ENCODE measurements at regions not wholly inside any gene's neighbourhood (a gene's known extent, or its start where the extent isn't known, plus 50 kb on each side); places are given as distances from the start of the nearest gene placed in this dataset.

DNA sequence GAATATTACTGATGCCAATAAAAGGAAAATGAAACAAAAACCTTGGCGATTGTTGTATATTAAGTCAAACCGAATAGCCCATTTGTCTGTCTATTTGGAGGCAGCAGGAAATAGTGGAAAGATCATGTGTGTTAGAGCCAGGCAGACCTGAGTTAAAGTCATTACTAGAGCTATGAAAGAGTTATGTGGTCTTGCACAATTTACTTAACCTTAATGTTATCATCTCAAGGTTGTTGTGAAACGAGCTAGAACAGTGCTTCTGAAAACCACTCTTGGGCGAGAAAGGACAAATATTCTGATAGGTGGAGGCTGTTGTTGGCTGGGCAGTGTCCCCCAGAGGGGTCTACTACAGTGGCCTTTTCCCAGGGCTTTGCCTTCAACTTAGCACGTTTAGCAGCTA is 60.0 kb upstream of the NUP160 start:
- TF ChIP-seq, protein P1, sequence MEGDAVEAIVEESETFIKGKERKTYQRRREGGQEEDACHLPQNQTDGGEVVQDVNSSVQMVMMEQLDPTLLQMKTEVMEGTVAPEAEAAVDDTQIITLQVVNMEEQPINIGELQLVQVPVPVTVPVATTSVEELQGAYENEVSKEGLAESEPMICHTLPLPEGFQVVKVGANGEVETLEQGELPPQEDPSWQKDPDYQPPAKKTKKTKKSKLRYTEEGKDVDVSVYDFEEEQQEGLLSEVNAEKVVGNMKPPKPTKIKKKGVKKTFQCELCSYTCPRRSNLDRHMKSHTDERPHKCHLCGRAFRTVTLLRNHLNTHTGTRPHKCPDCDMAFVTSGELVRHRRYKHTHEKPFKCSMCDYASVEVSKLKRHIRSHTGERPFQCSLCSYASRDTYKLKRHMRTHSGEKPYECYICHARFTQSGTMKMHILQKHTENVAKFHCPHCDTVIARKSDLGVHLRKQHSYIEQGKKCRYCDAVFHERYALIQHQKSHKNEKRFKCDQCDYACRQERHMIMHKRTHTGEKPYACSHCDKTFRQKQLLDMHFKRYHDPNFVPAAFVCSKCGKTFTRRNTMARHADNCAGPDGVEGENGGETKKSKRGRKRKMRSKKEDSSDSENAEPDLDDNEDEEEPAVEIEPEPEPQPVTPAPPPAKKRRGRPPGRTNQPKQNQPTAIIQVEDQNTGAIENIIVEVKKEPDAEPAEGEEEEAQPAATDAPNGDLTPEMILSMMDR (conservative IDR thresholded peaks at IDR 0.05; ENCODE audit: low read length), result no peak
- no peak overlapping the region for H3K4me3 ChIP-seq (ENCODE audit: low read length)
- peak; percentile 23 for DNase-seq (ENCODE audit: low read depth)

DNA sequence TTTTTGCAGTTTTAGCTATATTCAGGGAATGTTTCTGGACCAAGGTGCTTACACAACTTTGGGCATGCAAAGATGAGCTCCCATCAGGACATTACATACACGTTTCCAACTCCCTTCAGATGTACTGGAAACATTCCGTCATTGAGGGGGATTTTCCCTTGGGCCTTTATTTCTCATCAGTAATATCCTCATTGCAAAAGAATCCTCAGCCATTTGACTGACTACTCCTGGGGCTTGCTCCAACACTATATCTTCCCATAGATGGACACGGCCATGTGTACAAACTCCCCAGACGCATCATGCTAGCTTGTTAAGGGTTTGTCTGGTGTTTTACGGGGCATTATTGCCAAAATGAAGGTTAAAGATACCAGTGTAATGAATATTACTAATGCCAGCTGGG is 59.3 kb upstream of the NUP160 start:
- no peak overlapping the region for H3K4me3 ChIP-seq (ENCODE audit: low read length)
- TF ChIP-seq, protein P1 (conservative IDR thresholded peaks at IDR 0.05; ENCODE audit: low read length), result no peak
- DNase-seq (ENCODE audit: low read depth), result peak; percentile 42

DNA sequence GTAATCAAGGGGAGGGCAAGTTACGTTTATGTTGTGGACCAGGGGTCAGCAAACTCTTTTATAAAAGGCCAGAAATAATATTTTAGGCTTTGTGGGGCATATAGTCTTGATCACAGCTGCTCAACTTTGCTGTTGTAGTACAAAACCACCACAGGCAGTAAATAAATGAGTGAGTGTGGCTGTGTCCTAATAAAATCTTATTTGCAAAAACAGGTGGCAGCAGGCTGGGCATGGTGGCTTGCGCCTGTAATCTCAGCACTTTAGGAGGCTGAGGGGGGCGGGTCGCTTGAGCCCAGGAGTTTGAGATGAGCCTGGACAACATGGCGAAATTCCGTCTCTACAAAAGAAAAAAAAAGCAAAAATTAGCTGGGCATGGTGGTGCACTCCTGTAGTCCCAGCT is 57.9 kb upstream of the NUP160 start:
- TF ChIP-seq, protein P1 (conservative IDR thresholded peaks at IDR 0.05; ENCODE audit: low read length), result no peak
- H3K4me3 ChIP-seq (ENCODE audit: low read length), result no peak overlapping the region
- DNase-seq (ENCODE audit: low read depth), result no peak

DNA sequence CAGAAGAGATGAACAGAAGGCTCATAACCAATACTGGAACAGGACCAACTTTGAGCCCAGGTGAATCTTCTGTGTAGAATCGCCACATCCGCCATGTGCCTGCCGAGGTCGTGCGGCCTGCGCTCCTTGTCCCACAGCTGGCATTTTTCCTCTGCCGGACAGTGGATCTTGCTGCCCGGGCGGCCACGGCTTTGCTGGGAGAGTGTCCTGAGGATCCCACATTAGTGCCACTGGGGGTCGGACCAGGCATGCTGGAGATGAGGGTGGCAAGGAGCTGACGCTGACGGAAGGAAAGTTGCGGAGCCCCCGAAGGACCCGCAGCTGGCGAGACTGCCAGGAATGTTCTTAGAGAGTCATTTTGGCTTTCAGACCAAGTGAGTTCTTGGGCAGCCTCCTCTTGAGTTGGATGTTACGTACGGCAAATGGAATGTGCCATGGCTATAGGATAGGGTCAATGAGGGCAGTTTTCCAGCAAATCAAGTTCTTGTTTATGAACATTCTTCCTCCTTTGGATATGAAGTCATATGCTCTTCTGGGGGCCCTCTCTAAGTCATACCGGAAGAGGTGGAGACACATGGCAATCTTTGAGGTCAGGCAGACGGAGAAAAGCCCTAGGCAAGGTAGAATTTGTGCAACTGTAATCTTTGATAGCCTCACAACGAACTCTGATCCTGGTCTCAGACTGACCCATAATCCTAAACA is 57.4 kb upstream of the NUP160 start:
- H3K4me3 ChIP-seq (ENCODE audit: low read length), result no peak overlapping the region
- DNase-seq (ENCODE audit: low read depth), result no peak
- TF ChIP-seq, protein P1 (conservative IDR thresholded peaks at IDR 0.05; ENCODE audit: low read length), result no peak

DNA sequence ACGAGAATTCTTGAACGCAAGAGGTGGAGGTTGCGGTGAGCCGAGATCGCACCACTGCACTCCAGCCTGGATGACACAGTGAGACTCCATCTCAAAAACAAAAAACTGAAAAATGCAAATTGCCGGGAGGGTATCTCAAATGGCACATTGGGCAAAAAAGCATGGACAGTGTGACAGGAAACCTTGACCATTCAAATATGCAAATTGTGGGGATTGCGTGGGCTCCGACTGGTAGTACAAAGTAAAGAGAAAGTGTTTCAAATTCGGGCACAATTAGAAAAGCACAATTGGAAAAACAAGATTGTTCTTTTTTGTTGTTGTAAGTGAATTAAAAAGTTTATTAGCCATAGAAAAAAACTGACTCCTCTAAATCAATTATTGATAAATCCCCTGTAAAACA is 56.7 kb upstream of the NUP160 start:
- H3K4me3 ChIP-seq (ENCODE audit: low read length), result no peak overlapping the region
- no peak for DNase-seq (ENCODE audit: low read depth)
- TF ChIP-seq, protein P1 (conservative IDR thresholded peaks at IDR 0.05; ENCODE audit: low read length), result no peak

DNA sequence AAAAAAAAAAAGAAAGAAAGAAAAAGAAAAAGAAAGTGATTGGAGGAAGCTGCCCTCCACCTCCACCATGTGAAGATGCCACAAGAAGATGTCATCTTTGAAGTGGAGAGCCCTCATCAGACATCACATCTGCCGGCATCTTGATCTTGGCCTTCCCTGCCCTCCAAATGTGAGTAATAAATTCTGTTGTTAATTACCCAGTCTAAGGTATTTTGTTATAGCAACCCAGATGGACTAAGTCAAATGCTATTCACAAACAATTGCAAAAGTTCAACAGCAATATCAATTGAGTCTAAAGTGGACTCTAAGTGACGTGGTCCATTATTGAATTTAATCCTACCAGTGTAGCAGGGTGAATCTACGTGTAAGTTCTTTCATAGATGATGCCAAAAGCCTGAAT is 55.9 kb upstream of the NUP160 start:
- H3K4me3 ChIP-seq (ENCODE audit: low read length), result no peak overlapping the region
- DNase-seq (ENCODE audit: low read depth), result peak; percentile 74
- TF ChIP-seq, protein P1 (conservative IDR thresholded peaks at IDR 0.05; ENCODE audit: low read length), result no peak

DNA sequence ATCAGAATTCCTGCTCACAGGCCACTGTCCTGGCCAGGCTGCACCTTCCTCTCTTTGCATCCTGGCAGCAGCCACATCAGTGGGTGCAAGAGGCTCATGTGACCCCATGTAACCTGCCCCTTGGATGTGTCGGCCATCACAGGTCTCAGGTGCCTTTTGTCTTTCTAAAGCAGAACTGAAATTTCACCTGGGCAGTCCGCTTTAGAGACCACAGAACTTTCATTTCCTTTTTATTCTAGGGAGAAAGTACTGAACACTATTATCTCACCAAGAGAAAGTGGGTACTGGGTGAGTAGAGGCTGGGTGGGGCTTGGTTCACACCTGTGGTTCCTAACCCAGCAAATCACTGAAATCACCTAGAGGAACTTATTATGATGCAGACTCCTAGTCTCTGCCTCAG is 51.7 kb upstream of the NUP160 start:
- H3K4me3 ChIP-seq (ENCODE audit: low read length), result no peak overlapping the region
- DNase-seq (ENCODE audit: low read depth), result no peak
- TF ChIP-seq, protein P1 (conservative IDR thresholded peaks at IDR 0.05; ENCODE audit: low read length), result no peak

Data from AG10803 (cell line).